ENCODE measurements at regions not wholly inside any gene's neighbourhood (a gene's known extent, or its start where the extent isn't known, plus 50 kb on each side); places are given as distances from the start of the nearest gene placed in this dataset.

- no peak for TF ChIP-seq PPARA (CRISPR knock-in tag; IDR thresholded peaks at IDR 0.05; ENCODE audit: borderline replicate concordance)
- TF ChIP-seq, protein P1, sequence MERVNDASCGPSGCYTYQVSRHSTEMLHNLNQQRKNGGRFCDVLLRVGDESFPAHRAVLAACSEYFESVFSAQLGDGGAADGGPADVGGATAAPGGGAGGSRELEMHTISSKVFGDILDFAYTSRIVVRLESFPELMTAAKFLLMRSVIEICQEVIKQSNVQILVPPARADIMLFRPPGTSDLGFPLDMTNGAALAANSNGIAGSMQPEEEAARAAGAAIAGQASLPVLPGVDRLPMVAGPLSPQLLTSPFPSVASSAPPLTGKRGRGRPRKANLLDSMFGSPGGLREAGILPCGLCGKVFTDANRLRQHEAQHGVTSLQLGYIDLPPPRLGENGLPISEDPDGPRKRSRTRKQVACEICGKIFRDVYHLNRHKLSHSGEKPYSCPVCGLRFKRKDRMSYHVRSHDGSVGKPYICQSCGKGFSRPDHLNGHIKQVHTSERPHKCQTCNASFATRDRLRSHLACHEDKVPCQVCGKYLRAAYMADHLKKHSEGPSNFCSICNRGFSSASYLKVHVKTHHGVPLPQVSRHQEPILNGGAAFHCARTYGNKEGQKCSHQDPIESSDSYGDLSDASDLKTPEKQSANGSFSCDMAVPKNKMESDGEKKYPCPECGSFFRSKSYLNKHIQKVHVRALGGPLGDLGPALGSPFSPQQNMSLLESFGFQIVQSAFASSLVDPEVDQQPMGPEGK (CRISPR knock-in tag; IDR thresholded peaks at IDR 0.05; ENCODE audit: borderline replicate concordance) = no peak
- TF ChIP-seq ZNF70 (CRISPR knock-in tag; IDR thresholded peaks at IDR 0.05) = no peak
- TF ChIP-seq TOX (CRISPR knock-in tag; IDR thresholded peaks at IDR 0.05; ENCODE audit: borderline replicate concordance) = no peak
- no peak for TF ChIP-seq ARNTL (CRISPR knock-in tag; IDR thresholded peaks at IDR 0.05; ENCODE audit: borderline replicate concordance, low read depth)
Observed at GRCh38 chr4:103928370-103928769, 208.6 kb upstream of the TACR3 start.

Measured in SK-N-SH treated with all-trans-retinoic acid at 6 μM for 48 hours (cell line).